GM18499 (cell line): ENCODE measurements at regions not wholly inside any gene's neighbourhood (a gene's known extent, or its start where the extent isn't known, plus 50 kb on each side); places are given as distances from the start of the nearest gene placed in this dataset.
"Not testable (repeated sequence)": the region's sequence is repeated elsewhere in the genome, so short reads cannot be mapped to it uniquely, and the experiment has no call there.

ENCODE experiments used
- ATAC-seq: cut with Tn5 transposase; IDR thresholded peaks from one replicate; pipeline ENCODE4 v1.9.1; 2021; ENCODE audit warnings: moderate number of reproducible peaks; ENCODE audit not compliant: insufficient read depth, unreplicated experiment

DNA sequence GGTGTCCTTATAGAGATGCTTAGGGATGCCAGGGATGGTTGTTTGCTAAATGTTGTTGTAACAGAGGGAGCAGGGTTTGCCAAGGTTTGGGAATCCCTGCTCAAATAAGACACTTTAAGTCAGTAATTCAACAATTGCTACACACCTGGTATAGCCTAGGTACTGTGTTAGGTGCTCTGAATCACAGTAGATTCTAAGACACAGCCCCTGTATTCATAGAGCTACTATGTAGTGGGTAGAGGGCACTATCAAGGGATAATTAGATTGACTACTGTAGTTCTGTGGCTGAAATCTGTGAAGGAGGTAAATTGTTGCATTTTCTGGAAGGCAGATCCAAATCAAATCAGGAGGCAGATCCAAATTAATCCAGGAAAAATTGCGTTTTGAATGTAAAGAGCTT lies 149.2 kb downstream of the C12orf75 start:
- no peak for ATAC-seq

GRCh38 chr12:105480162-105480561 lies 149.7 kb downstream of the C12orf75 start:
- no peak for ATAC-seq

DNA sequence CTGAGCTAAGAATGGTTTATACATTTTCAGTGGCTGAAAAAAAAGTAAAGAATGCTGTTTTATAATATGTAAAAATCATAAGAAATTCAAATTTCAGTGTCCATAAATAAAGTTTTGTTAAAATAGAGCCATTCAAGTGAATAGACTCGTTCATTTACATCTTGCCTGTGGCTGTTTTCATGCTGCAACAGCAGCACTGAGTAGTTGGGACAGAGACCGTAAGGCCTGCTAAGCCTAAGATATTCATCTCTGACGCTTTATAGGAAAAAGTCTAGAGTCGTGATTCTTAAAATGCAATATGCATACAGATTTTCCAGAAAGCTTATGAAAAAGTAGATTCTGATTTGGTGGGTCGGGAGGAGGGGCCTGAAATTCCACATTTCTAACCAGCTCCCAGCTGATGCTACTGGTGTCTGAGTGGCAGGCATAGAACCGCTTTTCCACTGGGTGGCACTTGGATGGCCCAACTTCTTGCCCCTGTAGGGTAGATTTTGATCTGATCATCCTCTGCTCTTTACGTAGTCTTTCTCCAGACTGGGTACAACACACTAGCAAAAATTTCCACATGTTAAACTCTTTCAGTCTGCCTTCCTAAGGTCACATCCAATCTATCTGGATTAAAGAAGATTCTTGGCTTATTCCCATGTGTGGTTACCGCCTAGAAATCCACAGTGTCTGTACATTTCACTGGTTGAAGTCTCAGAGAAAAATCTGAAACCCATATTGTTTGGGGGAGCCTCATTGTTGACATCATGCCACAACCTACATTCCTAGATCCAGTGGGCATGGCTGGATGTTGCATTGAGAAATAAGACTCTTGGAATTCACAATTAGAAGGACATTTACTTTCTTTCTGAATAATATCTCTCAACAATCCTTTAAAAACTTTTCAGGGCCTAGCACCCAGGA lies 151.2 kb downstream of the C12orf75 start:
- no peak for ATAC-seq

DNA sequence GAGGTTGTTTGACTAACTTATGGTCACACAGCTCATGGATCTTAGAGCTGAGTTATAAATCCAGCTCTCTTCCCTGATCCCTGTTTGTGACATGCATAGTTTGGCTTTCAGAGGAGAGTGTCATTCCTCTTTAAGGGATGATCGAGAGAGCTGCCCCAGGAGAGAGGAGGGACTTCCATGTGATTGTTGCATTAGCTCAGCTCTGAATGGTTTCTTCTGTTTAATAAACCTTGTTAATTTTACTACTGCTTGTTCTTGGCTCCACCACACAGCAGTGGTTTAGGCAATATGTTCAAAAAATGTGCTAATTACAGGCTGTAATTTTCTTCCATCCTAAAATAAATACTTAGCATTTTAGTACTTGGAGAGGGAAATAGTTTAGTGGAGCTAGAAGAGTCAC lies 152.5 kb downstream of the C12orf75 start:
- no peak for ATAC-seq

GRCh38 chr12:105483691-105484090 lies 153.2 kb downstream of the C12orf75 start:
- no peak for ATAC-seq

DNA sequence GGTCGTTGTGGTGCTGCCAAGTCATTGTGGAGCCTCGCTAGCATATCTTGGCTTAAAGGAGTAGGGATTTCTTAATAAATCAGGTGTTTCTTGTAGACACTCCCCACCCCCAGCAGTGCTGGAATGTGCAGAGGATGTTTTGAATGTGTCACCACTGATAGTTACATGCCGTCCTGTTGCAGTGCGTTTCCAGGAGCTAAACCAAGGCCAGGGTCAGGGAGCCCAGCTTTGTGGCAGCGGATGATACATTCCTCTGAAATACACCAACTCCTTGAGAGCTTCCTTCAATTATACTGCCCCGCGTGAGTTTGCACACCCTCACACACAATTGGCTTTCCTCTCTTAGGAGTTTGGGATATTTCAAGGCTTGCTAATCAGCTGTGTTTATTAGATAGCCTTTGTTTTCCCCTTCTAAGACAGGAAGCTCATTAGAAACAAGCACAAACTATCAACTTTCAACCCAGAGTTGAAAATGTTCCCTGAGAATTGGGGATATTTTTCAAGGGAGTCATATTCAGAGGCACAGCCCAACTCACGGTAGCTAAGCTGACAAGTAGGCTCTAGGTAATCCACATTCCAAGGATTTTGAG lies 154.9 kb downstream of the C12orf75 start:
- no peak for ATAC-seq

GRCh38 chr12:105485921-105486320 lies 155.4 kb downstream of the C12orf75 start:
- ATAC-seq = no peak

- no peak for ATAC-seq
Measured at GRCh38 chr12:105487963-105488362, 157.5 kb downstream of the C12orf75 start.

GRCh38 chr12:105492591-105493545 lies 162.4 kb downstream of the C12orf75 start:
- no peak for ATAC-seq

DNA sequence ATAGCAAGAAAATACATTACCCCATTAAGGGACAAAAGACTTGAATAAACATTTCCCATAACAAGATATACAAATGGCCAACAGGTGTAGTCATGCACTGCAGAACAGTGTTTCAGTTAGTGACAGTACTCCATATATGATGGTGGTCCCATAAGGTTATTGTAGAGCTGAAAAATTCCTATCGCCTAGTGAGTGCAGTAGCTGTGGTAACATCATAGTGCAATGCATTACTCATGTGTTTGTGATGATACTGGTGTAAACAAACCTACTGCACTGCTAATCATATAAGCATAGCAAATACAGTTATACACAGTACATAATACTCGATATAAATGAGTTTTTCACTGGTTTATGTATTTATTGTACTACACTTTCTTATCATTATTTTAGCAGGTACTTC lies 168.7 kb downstream of the C12orf75 start:
- no peak for ATAC-seq

DNA sequence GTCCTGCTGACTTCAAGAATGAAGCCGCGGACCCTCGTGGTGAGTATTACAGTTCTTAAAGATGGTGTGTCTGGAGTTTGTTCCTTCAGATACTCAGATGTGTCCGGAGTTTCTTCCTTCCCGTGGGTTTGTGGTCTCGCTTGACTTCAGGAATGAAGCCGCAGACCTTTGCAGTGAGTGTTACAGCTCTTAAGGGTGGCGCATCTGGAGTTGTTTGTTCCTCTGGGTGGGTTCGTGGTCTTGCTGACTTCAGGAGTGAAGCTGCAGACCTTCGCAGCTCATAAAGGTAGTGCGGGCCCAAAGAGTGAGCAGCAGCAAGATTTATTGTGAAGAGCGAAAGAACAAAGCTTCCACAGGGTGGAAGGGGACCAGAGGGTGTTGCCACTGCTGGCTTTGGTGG lies 170.2 kb downstream of the C12orf75 start:
- not testable (repeated sequence) for ATAC-seq

DNA sequence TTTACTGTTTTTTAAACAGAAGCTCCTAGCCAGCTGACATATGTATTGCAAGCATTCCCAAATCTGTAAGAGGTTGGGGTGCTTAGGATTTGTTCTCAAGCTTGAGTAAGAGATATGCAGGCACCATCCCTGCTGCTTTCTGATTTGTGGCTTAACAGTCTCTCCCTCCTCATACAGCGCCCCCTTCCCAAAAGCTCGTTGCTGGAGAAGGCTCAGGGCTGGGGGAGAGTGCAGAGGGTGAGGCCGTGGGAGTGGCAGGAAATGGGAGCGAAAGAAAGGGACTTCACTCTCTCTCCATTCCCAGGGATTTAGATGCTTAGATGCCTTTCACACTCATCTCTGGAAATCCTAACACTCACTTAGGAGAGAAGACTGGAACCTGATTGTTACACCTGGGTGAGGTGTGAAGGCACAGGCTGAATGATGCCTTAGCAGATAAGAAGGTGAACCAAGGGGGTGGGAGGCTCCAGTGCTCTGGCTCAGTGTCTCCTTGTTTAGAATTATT lies 172.0 kb downstream of the C12orf75 start:
- no peak for ATAC-seq

- ATAC-seq = no peak
Measured at GRCh38 chr12:105503619-105504018, 173.1 kb downstream of the C12orf75 start.

DNA sequence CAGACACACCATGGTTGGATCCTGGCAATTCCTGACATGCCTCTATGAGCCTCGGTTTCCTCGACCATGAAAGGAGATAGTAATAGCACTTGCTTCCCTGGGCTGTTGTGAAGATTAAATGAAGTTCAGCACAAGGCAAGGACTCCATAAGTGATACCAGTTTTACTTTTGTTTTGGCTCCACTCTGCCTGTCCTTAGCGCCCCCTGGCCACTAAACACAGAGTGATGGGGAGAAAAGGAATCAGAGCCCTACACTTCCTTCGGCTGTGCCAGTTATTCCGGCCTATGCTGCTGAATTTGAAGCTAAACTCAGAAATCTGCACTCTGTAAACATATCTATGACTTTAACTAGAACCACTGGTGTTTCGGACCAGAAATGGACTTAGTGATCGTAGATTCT lies 173.8 kb downstream of the C12orf75 start:
- no peak for ATAC-seq

GRCh38 chr12:105506678-105507310 lies 176.3 kb downstream of the C12orf75 start:
- ATAC-seq = no peak

- no peak for ATAC-seq
Measured at GRCh38 chr12:105507311-105508038, 177.0 kb downstream of the C12orf75 start.

DNA sequence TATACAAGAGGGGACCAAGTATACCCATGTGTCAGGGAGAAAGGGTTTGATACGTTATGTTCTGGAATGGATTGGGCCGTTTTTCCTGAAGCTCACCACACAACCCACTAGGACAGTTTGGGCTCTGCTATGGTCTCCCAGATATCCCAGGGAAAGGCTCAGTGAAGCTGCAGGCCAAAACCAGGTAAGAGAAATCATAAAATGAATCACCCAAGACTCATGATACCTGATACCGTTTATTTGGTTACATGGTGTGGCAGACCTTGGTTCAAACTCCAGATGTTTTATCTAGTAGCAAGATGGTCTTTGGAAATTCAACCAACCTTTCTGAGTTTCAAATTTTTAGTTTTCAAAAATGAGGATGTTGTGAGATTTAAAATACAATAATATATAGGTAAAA lies 177.6 kb downstream of the C12orf75 start:
- no peak for ATAC-seq

- ATAC-seq = no peak
Measured at GRCh38 chr12:105510526-105510925, 180.0 kb downstream of the C12orf75 start.

DNA sequence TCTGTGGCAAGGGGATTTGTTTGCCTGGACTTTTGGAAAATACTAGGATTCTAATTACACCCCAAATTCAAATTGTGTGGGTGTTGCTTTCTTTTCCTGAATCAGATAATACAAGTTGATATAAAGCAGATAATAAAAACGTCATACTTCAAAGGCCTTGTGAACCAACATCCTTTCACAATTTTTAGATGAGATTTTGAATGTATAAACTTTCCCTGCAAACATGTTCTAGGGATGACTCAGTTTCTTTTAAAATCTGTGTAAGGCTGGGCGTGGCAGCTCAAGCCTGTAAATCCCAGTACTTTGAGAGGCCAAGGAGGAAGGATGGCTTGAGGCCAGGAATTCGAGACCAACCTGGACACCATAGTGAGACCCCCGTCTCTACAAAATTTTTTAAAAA lies 182.4 kb downstream of the C12orf75 start:
- ATAC-seq = not testable (repeated sequence)
